IPS-NIHi7 (cell line): ENCODE measurements at regions not wholly inside any gene's neighbourhood (a gene's known extent, or its start where the extent isn't known, plus 50 kb on each side); places are given as distances from the start of the nearest gene placed in this dataset.

Source experiments
- DNase-seq: peaks from one replicate; pipeline ENCODE4 v3.0.0; 2012; ENCODE audit warnings: mixed read lengths; ENCODE audit errors: extremely low spot score

- no peak for DNase-seq
Observed at GRCh38 chr10:121662531-121662930, 64.3 kb upstream of the FGFR2 start.

- DNase-seq = no peak
Observed at GRCh38 chr10:121661451-121661851, 63.2 kb upstream of the FGFR2 start.

- no peak for DNase-seq
Observed at GRCh38 chr10:121659236-121659635, 61.0 kb upstream of the FGFR2 start.

GRCh38 chr10:121658611-121659010, 60.4 kb upstream of the FGFR2 start:
- DNase-seq = no peak

- no peak for DNase-seq
Observed at GRCh38 chr10:121658111-121658510, 59.9 kb upstream of the FGFR2 start.

- DNase-seq = no peak
Observed at GRCh38 chr10:121655254-121656144, 57.3 kb upstream of the FGFR2 start.

GRCh38 chr10:121654021-121654545, 55.8 kb upstream of the FGFR2 start:
- no peak for DNase-seq

- DNase-seq = no peak
Observed at GRCh38 chr10:121653608-121654007, 55.4 kb upstream of the FGFR2 start.

GRCh38 chr10:121648493-121648892, 50.2 kb upstream of the FGFR2 start:
- DNase-seq = no peak

GRCh38 chr10:121648059-121648458, 49.8 kb upstream of the FGFR2 start:
- DNase-seq = no peak
